AG04449 (cell line): ENCODE measurements at regions not wholly inside any gene's neighbourhood (a gene's known extent, or its start where the extent isn't known, plus 50 kb on each side); places are given as distances from the start of the nearest gene placed in this dataset.

ENCODE experiments used
- CTCF ChIA-PET: fragments of 350-600 bp; formaldehyde crosslinking; extraction: SDS; loops from one replicate; lab custom pipeline; 2021; ENCODE audit warnings: antibody characterized with exemption; lab: Yijun Ruan, JAX
- POLR2A ChIA-PET: fragments of 400-600, 350-600 bp; formaldehyde crosslinking; extraction: SDS; loops from one replicate; lab custom pipeline; 2020; ENCODE audit warnings: antibody characterized with exemption, inconsistent platforms; lab: Yijun Ruan, JAX
- DNase-seq: peaks from one replicate; pipeline ENCODE4 v3.0.0-alpha.2; 2010; ENCODE audit warnings: low read depth, low spot score
- H3K4me3 ChIP-seq: 2 replicates; pipeline ENCODE4 v1.5.1; 2011; ENCODE audit warnings: low read depth, mild to moderate bottlenecking, control low read depth, low read length
- TF ChIP-seq, protein P1 (sequence below): IDR thresholded peaks from one replicate; pipeline ENCODE4 v1.5.1; 2011; ENCODE audit warnings: mild to moderate bottlenecking, moderate library complexity, low read length, control low read depth, inconsistent platforms; ENCODE audit not compliant: insufficient read depth; ENCODE audit errors: missing control alignments

DNA sequence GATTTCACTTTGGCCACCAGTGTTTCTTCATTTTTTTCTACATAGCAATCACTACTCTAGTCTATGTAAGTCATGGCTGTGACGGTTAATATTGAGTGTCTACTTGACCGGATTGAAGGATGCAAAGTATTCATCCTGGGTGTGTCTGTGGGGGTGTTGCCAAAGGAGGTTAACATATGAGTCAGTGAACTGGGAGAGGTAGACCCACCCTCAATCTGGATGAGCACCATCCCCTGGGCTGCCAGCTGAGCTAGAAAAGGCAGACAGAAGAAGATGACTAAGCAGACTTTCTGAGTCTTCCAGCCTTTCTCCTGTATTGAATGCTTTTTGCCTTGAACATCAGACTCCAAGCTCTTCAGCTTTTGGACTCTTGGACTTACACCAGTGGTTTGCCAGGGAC, 265.0 kb upstream of the SLC8A1 start:
- TF ChIP-seq, protein P1, sequence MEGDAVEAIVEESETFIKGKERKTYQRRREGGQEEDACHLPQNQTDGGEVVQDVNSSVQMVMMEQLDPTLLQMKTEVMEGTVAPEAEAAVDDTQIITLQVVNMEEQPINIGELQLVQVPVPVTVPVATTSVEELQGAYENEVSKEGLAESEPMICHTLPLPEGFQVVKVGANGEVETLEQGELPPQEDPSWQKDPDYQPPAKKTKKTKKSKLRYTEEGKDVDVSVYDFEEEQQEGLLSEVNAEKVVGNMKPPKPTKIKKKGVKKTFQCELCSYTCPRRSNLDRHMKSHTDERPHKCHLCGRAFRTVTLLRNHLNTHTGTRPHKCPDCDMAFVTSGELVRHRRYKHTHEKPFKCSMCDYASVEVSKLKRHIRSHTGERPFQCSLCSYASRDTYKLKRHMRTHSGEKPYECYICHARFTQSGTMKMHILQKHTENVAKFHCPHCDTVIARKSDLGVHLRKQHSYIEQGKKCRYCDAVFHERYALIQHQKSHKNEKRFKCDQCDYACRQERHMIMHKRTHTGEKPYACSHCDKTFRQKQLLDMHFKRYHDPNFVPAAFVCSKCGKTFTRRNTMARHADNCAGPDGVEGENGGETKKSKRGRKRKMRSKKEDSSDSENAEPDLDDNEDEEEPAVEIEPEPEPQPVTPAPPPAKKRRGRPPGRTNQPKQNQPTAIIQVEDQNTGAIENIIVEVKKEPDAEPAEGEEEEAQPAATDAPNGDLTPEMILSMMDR = no peak
- ChIA-PET CTCF (no interaction called here), POLR2A (interaction anchor here (1.4 kb wide), 1 partner anchor 267 kb away, joined by 4 read pairs; no protein-coding TSS in a partner anchor)
- peak; percentile 71 for DNase-seq
- no peak overlapping the region for H3K4me3 ChIP-seq

- CTCF ChIA-PET = no interaction called here
- TF ChIP-seq, protein P1 = no peak
- H3K4me3 ChIP-seq = no peak overlapping the region
- DNase-seq = no peak
- POLR2A ChIA-PET = no interaction called here
These were observed 267.5 kb upstream of the SLC8A1 start for GRCh38 chr2:40719414-40719813.

- no peak overlapping the region for H3K4me3 ChIP-seq
- no peak for DNase-seq
- TF ChIP-seq, protein P1 = no peak
- ChIA-PET CTCF (no interaction called here), POLR2A (no interaction called here)
These were observed 269.7 kb upstream of the SLC8A1 start for GRCh38 chr2:40721595-40721994.

- no peak for DNase-seq
- no peak overlapping the region for H3K4me3 ChIP-seq
- ChIA-PET POLR2A (no interaction called here), CTCF (no interaction called here)
- TF ChIP-seq, protein P1 = no peak
These were observed 271.3 kb upstream of the SLC8A1 start for GRCh38 chr2:40723194-40723593.

DNA sequence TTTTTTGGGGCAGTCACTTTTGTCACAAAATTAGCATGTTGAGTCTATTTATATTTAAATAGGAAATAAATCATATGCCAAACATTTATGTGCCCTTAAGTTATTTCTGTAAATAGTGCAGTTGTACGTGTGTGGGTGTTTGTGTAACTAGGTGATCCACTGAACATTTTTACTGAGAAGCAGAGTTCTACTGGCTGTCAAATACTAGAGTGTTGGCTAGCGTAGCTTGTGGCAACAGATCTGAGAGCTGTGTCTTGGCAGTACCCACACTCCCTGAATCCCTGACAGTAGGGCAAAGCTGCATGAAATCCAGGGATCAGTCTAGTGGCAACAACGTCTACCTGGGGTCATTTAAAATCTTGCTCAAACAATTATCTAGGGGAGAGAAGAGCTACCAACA, 273.1 kb upstream of the SLC8A1 start:
- POLR2A ChIA-PET = no interaction called here
- TF ChIP-seq, protein P1 = no peak
- CTCF ChIA-PET = interaction anchor here (0.9 to 1.4 kb wide), 2 partner anchors 15 to 340 kb away, joined by 3 read pairs; no protein-coding TSS in a partner anchor
- DNase-seq = no peak
- H3K4me3 ChIP-seq = no peak overlapping the region

DNA sequence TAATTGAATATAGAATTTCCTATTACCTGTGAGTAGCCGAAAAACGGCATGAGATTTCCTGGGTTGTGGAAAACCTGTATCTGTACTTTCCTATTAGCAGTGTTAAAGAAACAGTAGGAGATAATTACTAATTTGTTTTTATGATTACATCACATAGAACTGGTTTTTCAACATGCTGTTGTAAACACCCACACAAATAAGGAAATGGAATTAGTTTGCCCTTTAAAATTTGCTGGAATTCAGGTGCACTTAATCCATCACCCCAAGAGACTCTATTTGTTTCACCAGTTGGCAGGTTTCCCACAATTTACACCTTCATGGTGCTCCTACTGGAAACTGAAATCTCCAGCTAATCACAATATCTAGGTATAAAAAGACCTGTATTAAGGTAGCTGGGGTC, 274.1 kb upstream of the SLC8A1 start:
- TF ChIP-seq, protein P1 = no peak
- no peak overlapping the region for H3K4me3 ChIP-seq
- no peak for DNase-seq
- ChIA-PET POLR2A (no interaction called here), CTCF (interaction anchor here (0.9 to 1.4 kb wide), 2 partner anchors 15 to 341 kb away, joined by 3 read pairs; no protein-coding TSS in a partner anchor)
